ENCODE measurements at regions not wholly inside any gene's neighbourhood (a gene's known extent, or its start where the extent isn't known, plus 50 kb on each side); places are given as distances from the start of the nearest gene placed in this dataset.

DNA sequence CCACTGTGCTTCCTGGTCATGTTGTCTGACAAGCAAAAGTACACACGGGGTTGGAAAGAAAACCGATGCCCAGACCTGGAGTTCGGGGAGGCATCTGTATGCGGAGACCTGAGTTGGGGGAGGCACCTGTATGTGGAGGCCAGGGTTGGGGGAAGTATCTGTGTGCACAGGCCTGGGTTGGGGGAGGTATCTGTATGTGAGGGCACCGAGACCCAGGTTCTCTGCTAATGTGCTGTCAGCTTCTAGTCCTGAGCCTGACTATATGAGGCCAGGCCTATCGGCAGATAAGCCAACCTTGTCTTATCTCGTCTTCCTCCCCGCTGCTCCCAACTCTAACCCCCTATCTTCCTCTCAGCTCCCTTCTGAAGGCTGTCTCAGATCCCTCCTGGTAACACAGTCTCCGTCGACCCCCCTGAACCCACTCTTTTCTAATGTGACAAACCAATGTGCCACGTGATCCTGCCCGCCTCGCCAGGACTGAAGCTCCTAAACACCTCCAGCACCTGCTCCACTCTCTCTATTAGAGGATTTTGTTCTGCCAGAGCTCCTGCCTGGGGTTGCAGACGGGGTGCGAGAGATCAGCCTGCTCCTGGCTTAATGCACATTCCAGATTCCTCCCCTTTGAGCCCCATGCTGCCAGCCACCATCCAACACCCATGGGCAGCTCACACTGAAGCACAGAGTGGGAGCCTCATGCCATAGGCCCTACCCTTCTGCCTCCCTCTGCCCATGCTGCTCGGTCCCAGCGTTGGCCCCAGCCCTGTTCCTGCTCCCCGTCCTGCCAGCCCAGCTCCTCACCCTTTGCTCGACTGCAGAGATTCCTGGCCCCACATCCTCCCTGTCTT lies 188.4 kb downstream of the SH3BP4 start:
- FAIRE-seq (no peak), DNase-seq (ENCODE audit: insufficient read length, low spot score) (no peak)

DNA sequence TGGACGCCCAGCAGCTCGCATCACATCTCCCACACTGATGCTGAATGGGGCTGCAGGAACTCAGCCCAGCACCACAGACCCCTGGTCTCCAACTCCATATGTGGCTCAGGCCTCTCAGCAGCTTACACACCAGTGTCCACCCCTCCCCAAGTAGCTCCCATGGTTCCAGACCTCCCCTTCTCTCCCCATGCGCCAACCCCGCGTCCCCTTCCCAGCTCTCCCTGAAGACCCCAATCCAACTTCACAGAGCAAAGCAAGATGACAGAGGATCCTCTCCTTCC lies 188.9 kb downstream of the SH3BP4 start:
- no peak for FAIRE-seq
- no peak for DNase-seq (ENCODE audit: insufficient read length, low spot score)

DNA sequence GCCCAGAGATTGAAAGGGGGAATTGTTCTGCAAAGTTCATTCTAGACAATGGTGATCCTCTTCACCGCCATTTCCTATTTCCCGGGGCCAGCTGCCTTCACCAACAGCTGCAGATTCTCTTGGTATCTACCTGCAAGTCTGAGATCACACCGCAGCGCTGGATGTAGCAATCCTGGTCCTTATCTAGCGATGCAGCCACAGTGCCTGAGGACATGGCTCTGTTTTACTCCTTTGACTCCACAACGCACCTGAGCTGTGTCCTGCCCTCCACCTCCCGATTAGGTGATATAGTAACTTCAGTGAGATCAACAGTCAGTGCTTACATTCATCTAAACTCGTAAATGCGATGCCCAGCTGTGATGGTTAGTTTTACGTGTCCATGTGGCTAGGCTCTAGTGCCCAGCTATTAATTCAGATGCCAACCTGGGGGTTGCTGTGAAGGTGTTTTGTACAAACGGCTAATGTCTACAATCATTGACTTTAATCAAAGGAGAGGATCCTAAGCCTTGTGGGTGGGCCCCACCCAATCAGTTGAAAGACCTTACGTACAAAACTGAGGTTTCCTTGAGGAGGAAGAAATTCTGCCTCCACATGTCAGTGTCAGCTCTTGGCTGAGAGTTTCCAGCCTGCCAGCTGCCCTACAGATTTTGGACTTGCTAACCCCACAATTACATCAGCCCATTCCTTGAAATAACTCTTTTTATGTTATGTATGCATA lies 189.8 kb downstream of the SH3BP4 start:
- DNase-seq (ENCODE audit: insufficient read length, low spot score) (no peak), FAIRE-seq (no peak)

DNA sequence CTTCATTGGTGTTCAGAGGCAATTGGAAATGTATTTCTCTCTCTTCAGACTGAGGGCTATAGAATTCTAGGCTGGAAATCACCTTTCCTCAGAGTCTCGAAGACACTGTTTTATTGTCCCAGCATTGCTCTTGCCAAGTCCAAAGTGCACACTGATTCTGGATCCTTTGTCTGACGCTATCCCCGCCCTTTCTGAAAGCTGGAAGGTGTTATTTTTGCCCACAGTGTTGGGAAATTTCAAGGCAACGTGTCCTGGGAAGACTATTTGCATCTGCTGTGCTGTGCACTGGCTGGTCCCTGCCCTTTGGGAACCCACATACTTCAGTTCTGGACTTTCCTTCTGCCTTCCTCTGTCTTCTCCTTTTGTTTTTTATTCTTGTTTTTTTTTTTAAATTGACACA lies 190.8 kb downstream of the SH3BP4 start:
- no peak for DNase-seq (ENCODE audit: insufficient read length, low spot score)
- FAIRE-seq, result no peak

- no peak for FAIRE-seq
- no peak for DNase-seq (ENCODE audit: insufficient read length, low spot score)
These were observed 192.0 kb downstream of the SH3BP4 start for GRCh38 chr2:235143789-235144188.

GRCh38 chr2:235144291-235144690 lies 192.5 kb downstream of the SH3BP4 start:
- DNase-seq (ENCODE audit: insufficient read length, low spot score), result no peak
- FAIRE-seq, result no peak

- FAIRE-seq, result no peak
These were observed 194.4 kb downstream of the SH3BP4 start for GRCh38 chr2:235146206-235146605.

DNA sequence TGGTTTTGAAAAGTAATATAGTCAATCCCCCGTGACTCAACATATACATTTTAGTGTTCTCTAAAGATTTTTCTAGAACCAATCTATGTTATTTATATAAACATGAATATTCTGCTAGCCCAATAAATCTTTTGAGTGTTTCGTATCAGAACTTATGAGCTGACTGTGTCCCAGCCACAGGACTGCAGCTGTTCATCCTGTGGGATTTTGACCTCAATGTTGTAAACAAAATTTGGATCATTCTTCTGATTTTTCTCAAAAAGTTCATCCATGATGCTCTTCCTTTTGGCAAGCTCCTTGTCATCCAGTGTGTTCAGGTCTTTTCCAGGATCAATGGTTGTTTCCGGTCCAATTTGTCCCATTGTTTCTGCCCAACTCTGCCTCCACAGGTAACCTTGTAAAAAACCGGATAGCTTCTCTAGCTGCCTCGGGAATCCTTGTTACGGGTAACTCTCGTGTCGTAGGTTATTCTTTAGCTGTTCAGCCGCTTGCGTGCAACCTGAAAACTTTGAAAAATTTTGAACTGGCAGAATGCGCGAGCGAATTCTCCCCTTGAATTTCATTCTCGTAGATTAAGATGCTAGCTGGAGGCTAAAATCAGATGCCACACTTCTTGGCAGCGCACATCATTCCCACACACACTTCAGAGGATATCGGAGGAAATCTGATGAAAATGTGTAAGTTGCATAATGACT lies 195.2 kb downstream of the SH3BP4 start:
- DNase-seq (ENCODE audit: insufficient read length, low spot score) (no peak), FAIRE-seq (no peak)

More at GRCh38 chr2:235146206-235146605, 194.4 kb downstream of the SH3BP4 start:
- DNase-seq (ENCODE audit: insufficient read length, low spot score), result no peak

DNA sequence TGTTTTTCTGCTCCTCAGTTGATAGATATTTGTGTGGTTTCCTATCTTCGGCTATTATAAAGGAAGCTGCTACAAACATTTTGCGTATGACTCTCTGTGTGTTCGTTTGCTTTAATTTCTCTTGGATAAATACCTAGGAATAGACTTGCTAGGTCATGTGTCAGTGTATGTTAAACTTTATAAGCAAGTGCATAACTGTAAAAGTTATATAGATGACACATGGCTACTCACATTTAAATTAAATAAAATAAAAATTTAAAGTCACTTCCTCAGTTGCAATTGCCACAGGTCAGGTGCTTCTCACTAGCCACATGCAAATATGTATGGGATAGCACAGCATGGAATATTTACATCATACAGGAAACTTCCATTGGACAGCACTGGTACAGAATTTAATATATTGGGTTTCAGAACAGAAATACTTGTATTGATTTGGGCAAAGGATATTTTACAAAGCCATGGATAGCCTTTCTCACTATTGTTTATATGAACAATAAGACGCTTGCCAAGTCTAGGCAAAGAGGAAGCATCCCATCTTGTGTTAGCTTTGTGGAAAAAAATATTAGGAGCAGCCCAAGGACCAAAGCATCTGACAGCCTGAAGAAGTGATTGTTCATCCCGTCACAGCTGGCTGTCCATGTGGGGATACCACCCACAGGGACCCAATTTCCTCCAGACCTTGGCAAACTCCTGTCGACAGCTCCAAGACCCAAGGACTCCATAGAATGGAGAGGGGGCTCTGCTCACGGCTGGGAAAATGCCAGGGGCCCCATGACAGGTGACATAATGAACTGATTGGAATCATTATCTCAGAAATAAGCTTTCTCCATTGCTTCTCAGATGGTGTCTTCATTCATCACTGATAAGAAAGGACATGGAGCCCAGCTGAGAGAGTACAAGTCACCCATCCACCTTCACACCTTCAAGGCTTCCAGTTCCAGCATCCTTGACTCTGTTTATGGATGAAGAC lies 196.7 kb downstream of the SH3BP4 start:
- FAIRE-seq (no peak), DNase-seq (ENCODE audit: insufficient read length, low spot score) (no peak)

DNA sequence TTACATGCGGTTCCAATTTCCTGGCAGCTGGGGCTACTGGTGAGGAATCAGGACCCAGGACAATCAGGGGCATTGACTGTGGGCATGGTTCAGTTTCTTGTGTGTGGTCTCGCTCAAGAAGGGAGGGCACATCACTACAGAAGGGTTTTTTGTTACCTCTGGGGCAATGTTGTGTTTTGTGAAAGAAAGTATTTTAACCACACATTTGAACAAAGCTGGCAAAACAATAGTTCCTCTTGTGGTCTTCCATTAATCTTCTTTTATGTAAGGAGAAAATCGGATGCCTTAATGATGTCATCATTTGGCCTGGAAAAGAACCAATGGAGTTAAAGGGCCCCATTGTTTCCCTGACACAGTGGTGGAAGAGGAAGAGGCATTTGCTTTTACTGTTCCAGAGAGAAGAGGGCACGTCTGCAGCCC lies 197.4 kb downstream of the SH3BP4 start:
- no peak for DNase-seq (ENCODE audit: insufficient read length, low spot score)
- no peak for FAIRE-seq

DNA sequence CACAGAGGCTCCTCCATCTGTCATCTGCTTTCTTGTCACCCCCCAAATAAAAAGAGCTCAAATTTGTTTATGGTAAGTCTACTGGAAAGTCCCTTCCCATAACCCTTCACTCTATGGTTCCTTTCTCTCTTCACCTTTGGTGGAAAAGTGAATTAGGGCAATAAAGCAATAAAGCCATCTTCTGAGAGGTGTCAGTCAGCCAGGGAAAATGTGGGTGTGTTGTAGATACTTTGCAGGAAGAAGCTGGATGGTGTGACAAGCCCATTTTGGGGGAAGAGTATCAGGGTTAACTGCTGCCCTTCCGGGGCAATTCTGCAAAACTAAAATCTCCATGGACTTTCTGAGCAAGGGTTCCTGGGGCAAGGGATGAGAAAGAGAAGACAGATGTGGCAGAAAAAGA lies 197.9 kb downstream of the SH3BP4 start:
- DNase-seq (ENCODE audit: insufficient read length, low spot score) (no peak), FAIRE-seq (no peak)

DNA sequence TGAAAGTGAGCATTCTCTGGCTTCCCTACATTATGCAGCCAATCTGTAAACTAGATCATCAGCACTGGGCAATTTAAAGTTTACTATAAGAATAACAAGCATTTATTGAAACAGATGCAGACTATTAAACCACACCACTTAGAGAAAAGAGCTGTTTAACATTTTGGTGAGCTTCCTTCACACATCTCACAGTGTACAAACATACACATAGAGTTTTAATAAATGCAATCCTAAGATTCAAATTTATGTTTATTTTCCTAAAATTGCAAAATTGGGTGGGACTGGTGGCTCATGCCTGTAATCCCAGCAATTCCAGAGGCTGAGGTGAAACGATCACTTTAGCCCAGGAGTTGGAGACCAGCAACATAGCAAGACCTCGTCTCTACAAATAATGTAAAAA lies 199.3 kb downstream of the SH3BP4 start:
- no peak for DNase-seq (ENCODE audit: insufficient read length, low spot score)
- no peak for FAIRE-seq

GRCh38 chr2:235155163-235155562 lies 203.3 kb downstream of the SH3BP4 start:
- DNase-seq (ENCODE audit: insufficient read length, low spot score) (no peak), FAIRE-seq (no peak)

DNA sequence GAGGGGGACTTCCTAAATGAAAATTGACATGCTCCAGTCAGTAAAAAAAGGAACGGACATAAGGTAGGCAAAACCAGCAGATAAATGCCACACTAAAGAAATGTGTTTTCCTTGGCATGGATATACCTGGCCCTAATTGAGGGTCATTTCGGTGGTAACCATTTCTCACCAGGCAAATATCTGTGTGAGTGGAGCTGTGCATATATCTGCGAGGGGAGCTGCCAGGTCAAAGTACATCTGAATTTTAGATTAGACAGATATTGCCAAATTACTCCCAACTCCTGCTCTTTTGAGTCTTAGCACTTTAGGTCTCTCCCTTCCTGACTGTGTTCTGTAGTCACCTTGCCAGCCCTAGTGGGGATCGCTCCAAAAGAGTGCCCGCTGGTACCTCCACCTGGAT lies 204.2 kb downstream of the SH3BP4 start:
- FAIRE-seq (no peak), DNase-seq (ENCODE audit: insufficient read length, low spot score) (no peak)

GRCh38 chr2:235157746-235158482 lies 206.1 kb downstream of the SH3BP4 start:
- FAIRE-seq (no peak), DNase-seq (ENCODE audit: insufficient read length, low spot score) (no peak)

DNA sequence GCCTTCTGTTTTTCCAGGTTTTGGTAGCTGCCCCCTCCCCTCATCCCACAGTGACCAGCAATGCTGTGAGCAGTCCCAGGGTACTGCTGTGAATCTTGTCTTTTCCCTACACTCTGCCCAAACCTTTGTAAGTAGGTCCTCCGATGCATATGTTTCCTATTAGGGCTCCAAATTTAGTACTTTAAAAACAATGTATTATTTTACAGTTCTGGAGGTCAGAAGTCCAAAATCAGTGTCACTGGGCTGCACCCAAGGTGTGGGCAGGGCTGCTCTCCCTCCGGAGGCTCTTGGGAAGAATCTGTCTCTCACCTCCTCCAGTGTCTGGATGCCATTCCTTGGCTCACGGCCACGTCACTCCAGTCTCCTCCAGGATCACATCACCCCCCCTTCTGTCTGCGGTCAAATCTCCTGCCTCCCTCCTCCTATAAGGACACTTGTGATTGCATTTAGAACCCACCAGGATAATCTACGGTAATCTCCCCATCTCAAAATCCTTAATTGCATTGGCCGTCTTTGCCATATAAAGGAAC lies 208.5 kb downstream of the SH3BP4 start:
- DNase-seq (ENCODE audit: insufficient read length, low spot score) (no peak), FAIRE-seq (no peak)

- DNase-seq (ENCODE audit: insufficient read length, low spot score) (no peak), FAIRE-seq (no peak)
These were observed 209.7 kb downstream of the SH3BP4 start for GRCh38 chr2:235161565-235161964.

DNA sequence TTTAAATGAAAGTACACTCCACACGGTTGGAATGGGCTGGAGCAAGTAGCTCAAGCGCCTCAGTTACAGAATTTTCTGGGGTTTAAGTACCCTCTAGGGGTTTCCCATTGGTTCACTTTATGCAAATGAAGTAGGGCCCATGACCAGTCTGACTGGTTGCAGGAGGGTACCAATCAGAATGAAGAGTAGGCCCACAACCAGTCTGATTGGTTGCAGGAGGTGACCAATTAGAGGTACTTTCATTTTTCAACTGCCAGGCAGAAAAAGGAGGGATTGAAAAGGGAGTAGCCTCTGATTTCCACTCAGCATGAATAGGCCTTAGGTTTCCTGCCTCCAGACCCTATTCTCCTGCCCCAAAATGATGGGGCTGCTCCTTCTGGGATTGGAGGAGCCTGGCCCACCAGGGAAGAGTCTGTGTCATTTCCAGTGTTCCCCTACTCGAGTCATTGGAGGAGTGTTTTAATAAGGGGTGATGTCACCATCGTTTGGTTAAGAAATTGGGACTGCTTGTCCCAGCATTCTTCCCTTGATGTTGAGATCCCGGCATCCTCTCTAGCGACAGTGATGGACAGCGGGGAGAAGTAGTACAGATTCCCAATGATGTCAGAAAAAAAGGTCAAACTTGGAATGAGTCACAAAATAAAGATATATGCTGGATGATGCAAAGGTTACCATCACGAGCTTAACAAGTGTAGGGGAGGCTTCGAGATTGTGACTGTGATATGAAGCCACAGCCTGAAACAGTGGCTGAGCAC lies 210.4 kb downstream of the SH3BP4 start:
- no peak for FAIRE-seq
- DNase-seq (ENCODE audit: insufficient read length, low spot score), result no peak

- DNase-seq (ENCODE audit: insufficient read length, low spot score) (no peak), FAIRE-seq (no peak)
These were observed 211.0 kb downstream of the SH3BP4 start for GRCh38 chr2:235162837-235163197.
